Neural progenitor cell (in vitro differentiated cells): ENCODE measurements at regions not wholly inside any gene's neighbourhood (a gene's known extent, or its start where the extent isn't known, plus 50 kb on each side); places are given as distances from the start of the nearest gene placed in this dataset.

ENCODE experiments used
- DNase-seq: peaks from one replicate; pipeline ENCODE4 v3.0.0-alpha.2; 2016; ENCODE audit warnings: low spot score
- H2AFZ ChIP-seq: fragments of 200-600 bp; sonication (generic); replicated peaks from 2 replicates; pipeline ENCODE4 v1.6.1; 2016; ENCODE audit warnings: antibody characterized with exemption
- H3F3A ChIP-seq: fragments of 200-600 bp; sonication (generic); 2 replicates; pipeline ENCODE4 v1.6.1; 2016; ENCODE audit warnings: antibody characterized with exemption, low read depth
- H3K27ac ChIP-seq: fragments of 200-600 bp; sonication (generic); 2 replicates; pipeline ENCODE4 v1.5.1; 2016; ENCODE audit warnings: mild to moderate bottlenecking
- H3K27me3 ChIP-seq: fragments of 200-600 bp; sonication (generic); 2 replicates; pipeline ENCODE4 v1.6.1; 2016; ENCODE audit warnings: mild to moderate bottlenecking, moderate library complexity
- H3K36me3 ChIP-seq: fragments of 200-600 bp; sonication (generic); 2 replicates; pipeline ENCODE4 v1.5.1; 2016
- H3K4me1 ChIP-seq: fragments of 200-600 bp; sonication (generic); 2 replicates; pipeline ENCODE4 v1.6.1; 2016; ENCODE audit warnings: mixed run types
- H3K4me2 ChIP-seq: fragments of 200-600 bp; sonication (generic); 2 replicates; pipeline ENCODE4 v1.6.1; 2016
- H3K4me3 ChIP-seq: fragments of 200-600 bp; sonication (generic); 2 replicates; pipeline ENCODE4 v1.5.1; 2016
- H3K79me2 ChIP-seq: fragments of 200-600 bp; sonication (generic); 2 replicates; pipeline ENCODE4 v1.6.1; 2016; ENCODE audit warnings: low read depth
- H3K9ac ChIP-seq: fragments of 200-600 bp; sonication (generic); 2 replicates; pipeline ENCODE4 v1.6.1; 2016
- H3K9me3 ChIP-seq: fragments of 200-600 bp; sonication (generic); 2 replicates; pipeline ENCODE4 v1.5.1; 2016; ENCODE audit warnings: low read depth
- H4K20me1 ChIP-seq: fragments of 200-600 bp; sonication (generic); 2 replicates; pipeline ENCODE4 v1.6.1; 2016; ENCODE audit warnings: low read depth
- H3K27ac Mint-ChIP-seq: 3 replicates; pipeline ENCODE4 v1.8.0; 2021; ENCODE audit warnings: mixed read lengths
- H3K27me3 Mint-ChIP-seq: 2 replicates; pipeline ENCODE4 v1.8.0; 2022; ENCODE audit warnings: low read depth, mild to moderate bottlenecking, inconsistent platforms, moderate library complexity, mixed read lengths; ENCODE audit not compliant: insufficient read depth
- H3K36me3 Mint-ChIP-seq: 3 replicates; pipeline ENCODE4 v1.8.0; 2021; ENCODE audit warnings: mixed read lengths
- H3K4me1 Mint-ChIP-seq: 3 replicates; pipeline ENCODE4 v1.8.0; 2021; ENCODE audit warnings: mixed read lengths
- H3K4me3 Mint-ChIP-seq: 3 replicates; pipeline ENCODE4 v1.8.0; 2021; ENCODE audit warnings: mild to moderate bottlenecking, moderate library complexity, mixed read lengths
- H3K9me3 Mint-ChIP-seq: 3 replicates; pipeline ENCODE4 v1.8.0; 2020; ENCODE audit warnings: mixed read lengths
- EZH2 ChIP-seq: fragments of 200-600 bp; sonication (generic); IDR thresholded peaks from 2 replicates; pipeline ENCODE4 v1.6.1; 2017; ENCODE audit warnings: antibody characterized with exemption, mild to moderate bottlenecking, moderate library complexity
- EZH2phosphoT487 ChIP-seq: fragments of 200-600 bp; sonication (generic); IDR thresholded peaks from 2 replicates; pipeline ENCODE4 v1.6.1; 2017; ENCODE audit warnings: antibody characterized with exemption
- TF ChIP-seq, protein P1 (sequence below): fragments of 200-600 bp; sonication (generic); IDR thresholded peaks from 2 replicates; pipeline ENCODE4 v1.5.1; 2017; ENCODE audit warnings: antibody characterized with exemption, mild to moderate bottlenecking

DNA sequence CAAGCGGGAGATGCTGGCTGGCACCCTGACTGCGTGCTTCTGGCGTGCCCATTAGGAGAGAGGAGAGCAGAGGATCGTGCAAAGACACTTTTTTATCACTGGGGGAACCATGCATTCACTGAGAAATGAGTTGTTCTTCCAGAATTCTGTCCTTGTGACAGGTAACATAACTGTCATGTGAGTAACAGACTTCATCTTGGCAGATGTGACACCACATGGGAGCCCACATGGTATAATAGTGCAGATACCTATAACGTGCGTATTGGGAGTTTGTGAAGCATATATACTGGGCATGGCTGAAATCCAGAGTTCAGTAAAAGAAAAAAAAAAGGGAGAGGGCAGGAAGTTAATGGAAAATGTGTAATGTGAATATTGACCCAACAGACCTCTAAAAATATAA lies 159.6 kb upstream of the BACE2 start:
- Mint-ChIP-seq H3K9me3 (peaks cover 5% of the 10 kb centered on the region), H3K4me1 (no peaks in the 10 kb centered on the region), H3K27ac (no peak overlapping the region), H3K27me3 (no peaks in the 10 kb centered on the region), H3K36me3 (no peaks in the 10 kb centered on the region), H3K4me3 (no peak overlapping the region)
- no peaks in the 10 kb centered on the region for H3K36me3 ChIP-seq
- H3F3A ChIP-seq, result no peaks in the 10 kb centered on the region
- H2AFZ ChIP-seq, result no peak overlapping the region
- H4K20me1 ChIP-seq, result no peaks in the 10 kb centered on the region
- no peak for TF ChIP-seq EZH2
- TF ChIP-seq EZH2phosphoT487, result no peak
- TF ChIP-seq, protein P1, sequence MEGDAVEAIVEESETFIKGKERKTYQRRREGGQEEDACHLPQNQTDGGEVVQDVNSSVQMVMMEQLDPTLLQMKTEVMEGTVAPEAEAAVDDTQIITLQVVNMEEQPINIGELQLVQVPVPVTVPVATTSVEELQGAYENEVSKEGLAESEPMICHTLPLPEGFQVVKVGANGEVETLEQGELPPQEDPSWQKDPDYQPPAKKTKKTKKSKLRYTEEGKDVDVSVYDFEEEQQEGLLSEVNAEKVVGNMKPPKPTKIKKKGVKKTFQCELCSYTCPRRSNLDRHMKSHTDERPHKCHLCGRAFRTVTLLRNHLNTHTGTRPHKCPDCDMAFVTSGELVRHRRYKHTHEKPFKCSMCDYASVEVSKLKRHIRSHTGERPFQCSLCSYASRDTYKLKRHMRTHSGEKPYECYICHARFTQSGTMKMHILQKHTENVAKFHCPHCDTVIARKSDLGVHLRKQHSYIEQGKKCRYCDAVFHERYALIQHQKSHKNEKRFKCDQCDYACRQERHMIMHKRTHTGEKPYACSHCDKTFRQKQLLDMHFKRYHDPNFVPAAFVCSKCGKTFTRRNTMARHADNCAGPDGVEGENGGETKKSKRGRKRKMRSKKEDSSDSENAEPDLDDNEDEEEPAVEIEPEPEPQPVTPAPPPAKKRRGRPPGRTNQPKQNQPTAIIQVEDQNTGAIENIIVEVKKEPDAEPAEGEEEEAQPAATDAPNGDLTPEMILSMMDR, result no peak
- H3K9ac ChIP-seq, result no peak overlapping the region
- no peak overlapping the region for H3K27ac ChIP-seq
- H3K4me2 ChIP-seq, result no peak overlapping the region
- no peak for DNase-seq
- H3K4me1 ChIP-seq, result no peaks in the 10 kb centered on the region
- no peak overlapping the region for H3K4me3 ChIP-seq
- H3K79me2 ChIP-seq, result no peaks in the 10 kb centered on the region
- no peaks in the 10 kb centered on the region for H3K9me3 ChIP-seq
- H3K27me3 ChIP-seq, result no peaks in the 10 kb centered on the region

DNA sequence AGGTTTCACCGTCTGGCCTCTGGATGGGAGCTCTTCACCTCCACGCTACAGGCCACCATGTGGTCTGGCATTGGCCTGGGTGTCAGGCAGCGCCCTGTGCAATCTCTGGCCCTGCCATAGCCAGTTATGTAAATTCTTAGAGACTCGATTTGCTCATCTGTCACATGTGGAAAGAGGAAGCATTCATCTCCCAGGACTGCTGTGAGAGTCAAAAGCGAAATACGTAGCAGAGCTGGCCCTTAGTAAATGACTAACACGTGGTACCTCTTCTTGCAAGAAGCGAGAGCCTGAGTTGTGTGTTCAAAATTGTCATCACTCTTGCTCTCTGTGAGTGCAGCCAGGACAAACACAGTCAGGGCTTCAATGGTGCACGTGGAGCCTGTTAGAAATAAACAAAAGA lies 159.0 kb upstream of the BACE2 start:
- H3K36me3 Mint-ChIP-seq, result no peaks in the 10 kb centered on the region

GRCh38 chr21:41009398-41010100 lies 158.4 kb upstream of the BACE2 start:
- Mint-ChIP-seq H3K27ac (no peak overlapping the region), H3K36me3 (no peaks in the 10 kb centered on the region), H3K4me1 (no peaks in the 10 kb centered on the region), H3K4me3 (no peak overlapping the region), H3K27me3 (no peaks in the 10 kb centered on the region), H3K9me3 (peaks cover 3% of the 10 kb centered on the region)
- no peak for TF ChIP-seq EZH2phosphoT487
- no peaks in the 10 kb centered on the region for H3K9me3 ChIP-seq
- H3F3A ChIP-seq, result no peaks in the 10 kb centered on the region
- H3K9ac ChIP-seq, result no peak overlapping the region
- no peaks in the 10 kb centered on the region for H3K79me2 ChIP-seq
- H3K4me2 ChIP-seq, result no peak overlapping the region
- H3K27me3 ChIP-seq, result no peaks in the 10 kb centered on the region
- no peak overlapping the region for H3K27ac ChIP-seq
- no peaks in the 10 kb centered on the region for H3K4me1 ChIP-seq
- no peaks in the 10 kb centered on the region for H4K20me1 ChIP-seq
- no peak overlapping the region for H2AFZ ChIP-seq
- H3K36me3 ChIP-seq, result no peaks in the 10 kb centered on the region
- DNase-seq, result no peak
- H3K4me3 ChIP-seq, result no peak overlapping the region

More for the DNA sequence above, 159.0 kb upstream of the BACE2 start:
- no peaks in the 10 kb centered on the region for H4K20me1 ChIP-seq
- no peak overlapping the region for H3K4me3 ChIP-seq
- H3K4me3 Mint-ChIP-seq, result no peak overlapping the region
- H3K27me3 Mint-ChIP-seq, result no peaks in the 10 kb centered on the region
- no peak overlapping the region for H3K27ac ChIP-seq
- no peak for DNase-seq
- TF ChIP-seq, protein P1, result no peak
- TF ChIP-seq EZH2 (no peak), EZH2phosphoT487 (no peak)
- no peaks in the 10 kb centered on the region for H3K4me1 ChIP-seq
- no peaks in the 10 kb centered on the region for H3K79me2 ChIP-seq
- no peaks in the 10 kb centered on the region for H3K36me3 ChIP-seq
- H3K27me3 ChIP-seq, result no peaks in the 10 kb centered on the region
- H3F3A ChIP-seq, result no peaks in the 10 kb centered on the region
- no peak overlapping the region for H3K4me2 ChIP-seq
- peaks cover 5% of the 10 kb centered on the region for H3K9me3 Mint-ChIP-seq
- no peak overlapping the region for H3K27ac Mint-ChIP-seq
- H3K9me3 ChIP-seq, result no peaks in the 10 kb centered on the region
- H2AFZ ChIP-seq, result no peak overlapping the region
- no peaks in the 10 kb centered on the region for H3K4me1 Mint-ChIP-seq
- H3K9ac ChIP-seq, result no peak overlapping the region

DNA sequence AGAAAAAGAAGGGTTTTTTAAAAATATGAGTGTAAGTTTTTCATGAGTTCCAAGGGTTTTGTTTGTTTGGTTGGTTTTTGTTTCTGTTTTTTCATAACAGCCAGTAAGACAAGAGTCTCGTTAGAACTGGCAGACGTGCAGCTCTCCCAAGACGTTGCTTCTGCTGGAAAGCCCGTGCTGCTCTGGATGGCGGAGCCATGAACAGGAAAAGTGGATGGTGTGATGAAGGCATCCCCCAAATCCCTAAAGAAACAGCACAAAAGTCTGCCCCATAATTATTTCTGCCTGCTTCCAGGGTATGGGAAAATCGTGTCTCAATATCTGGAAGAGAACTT lies 157.9 kb upstream of the BACE2 start:
- no peak overlapping the region for H3K27ac ChIP-seq
- no peak for DNase-seq
- H3K27me3 Mint-ChIP-seq, result no peaks in the 10 kb centered on the region
- no peak overlapping the region for H2AFZ ChIP-seq
- H4K20me1 ChIP-seq, result no peaks in the 10 kb centered on the region
- no peaks in the 10 kb centered on the region for H3K36me3 Mint-ChIP-seq
- H3K4me1 Mint-ChIP-seq, result no peaks in the 10 kb centered on the region
- no peaks in the 10 kb centered on the region for H3K27me3 ChIP-seq
- H3K9me3 Mint-ChIP-seq, result peaks cover 3% of the 10 kb centered on the region
- no peaks in the 10 kb centered on the region for H3F3A ChIP-seq
- no peak overlapping the region for H3K9ac ChIP-seq
- no peaks in the 10 kb centered on the region for H3K9me3 ChIP-seq
- TF ChIP-seq EZH2 (no peak), EZH2phosphoT487 (no peak)
- TF ChIP-seq, protein P1, result no peak
- H3K4me3 Mint-ChIP-seq, result no peak overlapping the region
- H3K79me2 ChIP-seq, result no peaks in the 10 kb centered on the region
- no peak overlapping the region for H3K4me3 ChIP-seq
- no peaks in the 10 kb centered on the region for H3K36me3 ChIP-seq
- H3K4me2 ChIP-seq, result no peak overlapping the region
- no peaks in the 10 kb centered on the region for H3K4me1 ChIP-seq
- H3K27ac Mint-ChIP-seq, result no peak overlapping the region
